SU-DHL-6 (cell line): ENCODE measurements at regions not wholly inside any gene's neighbourhood (a gene's known extent, or its start where the extent isn't known, plus 50 kb on each side); places are given as distances from the start of the nearest gene placed in this dataset.

Experiments
- H2AFZ ChIP-seq: fragments of 200-600 bp; sonication (generic); 2 replicates; pipeline ENCODE4 v1.6.1; 2014; ENCODE audit warnings: low read depth, mild to moderate bottlenecking, moderate library complexity, mixed read lengths, antibody characterized with exemption, low read length; ENCODE audit not compliant: severe bottlenecking
- H3F3A ChIP-seq: fragments of 200-600 bp; shearing (Covaris generic); 2 replicates; pipeline ENCODE4 v1.6.0; 2016; ENCODE audit warnings: antibody characterized with exemption, mild to moderate bottlenecking; ENCODE audit not compliant: insufficient read depth
- H3K27ac ChIP-seq: fragments of 200-600 bp; sonication (generic); 2 replicates; pipeline ENCODE4 v1.5.1; 2016; ENCODE audit warnings: low read depth, mild to moderate bottlenecking, low read length, moderate library complexity, mixed read lengths
- H3K27me3 ChIP-seq: fragments of 200-600 bp; sonication (generic), shearing (Covaris generic); 2 replicates; pipeline ENCODE4 v1.6.0; 2014; ENCODE audit warnings: mild to moderate bottlenecking, low read length
- H3K36me3 ChIP-seq: fragments of 200-600 bp; sonication (generic); 2 replicates; pipeline ENCODE4 v1.6.1; 2014; ENCODE audit warnings: mild to moderate bottlenecking, low read length, mixed read lengths
- H3K4me2 ChIP-seq: fragments of 300-600, 200-600 bp; shearing (Covaris generic), sonication (generic); 2 replicates; pipeline ENCODE4 v1.6.0; 2014; ENCODE audit warnings: low read length, low read depth, mild to moderate bottlenecking; ENCODE audit not compliant: poor library complexity, severe bottlenecking
- H3K4me3 ChIP-seq: fragments of 200-600 bp; sonication (generic); 2 replicates; pipeline ENCODE4 v1.5.1; 2014; ENCODE audit warnings: antibody characterized with exemption, low read length, mild to moderate bottlenecking, mixed read lengths; ENCODE audit not compliant: insufficient read depth, poor library complexity, severe bottlenecking
- H3K79me2 ChIP-seq: fragments of 200-600 bp; sonication (generic); 2 replicates; pipeline ENCODE4 v1.6.1; 2014; ENCODE audit warnings: mild to moderate bottlenecking, low read length, moderate library complexity; ENCODE audit not compliant: insufficient read depth
- H3K9ac ChIP-seq: fragments of 200-600 bp; sonication (generic); 2 replicates; pipeline ENCODE4 v1.7.0; 2014; ENCODE audit warnings: mild to moderate bottlenecking, low read length
- H3K9me2 ChIP-seq: fragments of 200-600 bp; sonication (generic); replicated peaks from 2 replicates; pipeline ENCODE4 v1.6.1; 2014; ENCODE audit warnings: low read length; ENCODE audit not compliant: insufficient read depth
- H3K9me3 ChIP-seq: fragments of 200-600 bp; sonication (generic); 2 replicates; pipeline ENCODE4 v1.6.1; 2014; ENCODE audit warnings: low read length, mixed read lengths; ENCODE audit not compliant: insufficient read depth
- H4K20me1 ChIP-seq: fragments of 200-600 bp; sonication (generic); 2 replicates; pipeline ENCODE4 v1.6.1; 2014; ENCODE audit warnings: low read depth, mild to moderate bottlenecking, antibody characterized with exemption, low read length, moderate library complexity, mixed read lengths
- CTCF ChIP-seq: fragments of 200-600 bp; sonication (generic); IDR thresholded peaks from one replicate; pipeline ENCODE4 v1.5.1; 2017; ENCODE audit warnings: antibody characterized with exemption, mild to moderate bottlenecking, low read length, moderate library complexity; ENCODE audit not compliant: insufficient read depth, poor library complexity, severe bottlenecking
- EZH2phosphoT487 ChIP-seq: fragments of 200-600 bp; sonication (generic), shearing (Covaris generic); conservative IDR thresholded peaks from 2 replicates; pipeline ENCODE4 v1.6.1; 2018; ENCODE audit warnings: mild to moderate bottlenecking, antibody characterized with exemption, low read length, moderate library complexity, mixed read lengths

GRCh38 chr4:127501103-127501502, 131.7 kb upstream of the INTU start:
- no peak overlapping the region for H3K4me2 ChIP-seq
- TF ChIP-seq CTCF = no peak
- no peak for TF ChIP-seq EZH2phosphoT487

DNA sequence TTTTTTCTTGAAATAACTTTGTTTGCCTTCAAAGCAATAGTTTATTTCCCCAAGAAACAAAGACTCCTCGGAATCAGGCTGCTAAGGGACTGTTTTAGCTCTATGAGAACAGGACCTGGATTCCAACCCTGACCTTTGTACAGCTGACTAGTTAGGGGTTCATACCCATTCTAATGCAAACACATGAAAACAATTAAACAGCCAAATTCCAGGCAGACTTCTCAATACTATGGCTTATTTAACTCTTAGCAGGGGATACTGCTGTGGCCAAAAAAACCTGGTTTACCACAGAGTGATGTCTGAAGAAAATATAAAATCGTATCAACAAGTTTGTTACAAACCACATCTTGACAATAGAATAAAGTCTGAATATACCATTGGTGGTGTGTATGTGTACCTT, 129.6 kb upstream of the INTU start:
- Histone ChIP-seq H3K4me2 (no peak overlapping the region), H3K27ac (no peak overlapping the region), H3K4me3 (no peak overlapping the region), H4K20me1 (no peaks in the 10 kb centered on the region), H2AFZ (no peak overlapping the region), H3K9me2 (no peaks in the 10 kb centered on the region), H3F3A (no peaks in the 10 kb centered on the region), H3K27me3 (no peaks in the 10 kb centered on the region), H3K36me3 (no peaks in the 10 kb centered on the region), H3K9me3 (no peaks in the 10 kb centered on the region), H3K9ac (no peak overlapping the region), H3K79me2 (no peaks in the 10 kb centered on the region)
- TF ChIP-seq EZH2phosphoT487 (no peak), CTCF (no peak)

More at GRCh38 chr4:127501103-127501502, 131.7 kb upstream of the INTU start:
- Histone ChIP-seq H3K36me3 (no peaks in the 10 kb centered on the region), H3K9me3 (no peaks in the 10 kb centered on the region), H3F3A (no peaks in the 10 kb centered on the region), H3K79me2 (no peaks in the 10 kb centered on the region), H3K4me3 (no peak overlapping the region), H2AFZ (no peak overlapping the region), H3K9me2 (no peaks in the 10 kb centered on the region), H4K20me1 (no peaks in the 10 kb centered on the region), H3K27ac (no peak overlapping the region), H3K27me3 (no peaks in the 10 kb centered on the region), H3K9ac (no peak overlapping the region)

DNA sequence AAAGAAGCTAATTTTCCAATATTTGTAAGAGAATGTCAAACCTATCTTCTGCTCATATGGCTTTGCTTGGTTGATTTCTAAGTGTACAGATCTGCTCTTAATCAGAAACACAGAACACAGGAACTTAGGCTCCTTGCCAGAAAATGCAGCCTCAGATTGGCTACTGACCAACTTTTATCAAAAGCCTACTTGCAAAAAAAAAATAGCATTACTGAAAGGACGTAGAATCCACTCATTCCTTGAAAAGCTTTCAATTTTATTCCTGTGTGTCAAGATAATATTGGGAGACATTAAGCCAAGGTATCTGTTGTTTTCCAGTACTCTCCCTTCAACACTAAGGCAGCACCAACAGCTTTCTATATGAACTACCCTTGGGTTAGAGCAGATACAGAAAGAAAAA, 127.6 kb upstream of the INTU start:
- no peaks in the 10 kb centered on the region for H3K9me2 ChIP-seq
- no peaks in the 10 kb centered on the region for H3F3A ChIP-seq
- H2AFZ ChIP-seq = no peak overlapping the region
- no peaks in the 10 kb centered on the region for H3K9me3 ChIP-seq
- no peak overlapping the region for H3K27ac ChIP-seq
- H3K9ac ChIP-seq = no peak overlapping the region
- TF ChIP-seq EZH2phosphoT487 (no peak), CTCF (no peak)
- no peaks in the 10 kb centered on the region for H3K27me3 ChIP-seq
- H4K20me1 ChIP-seq = no peaks in the 10 kb centered on the region
- H3K79me2 ChIP-seq = no peaks in the 10 kb centered on the region
- H3K4me3 ChIP-seq = no peak overlapping the region
- H3K4me2 ChIP-seq = no peak overlapping the region
- no peaks in the 10 kb centered on the region for H3K36me3 ChIP-seq

DNA sequence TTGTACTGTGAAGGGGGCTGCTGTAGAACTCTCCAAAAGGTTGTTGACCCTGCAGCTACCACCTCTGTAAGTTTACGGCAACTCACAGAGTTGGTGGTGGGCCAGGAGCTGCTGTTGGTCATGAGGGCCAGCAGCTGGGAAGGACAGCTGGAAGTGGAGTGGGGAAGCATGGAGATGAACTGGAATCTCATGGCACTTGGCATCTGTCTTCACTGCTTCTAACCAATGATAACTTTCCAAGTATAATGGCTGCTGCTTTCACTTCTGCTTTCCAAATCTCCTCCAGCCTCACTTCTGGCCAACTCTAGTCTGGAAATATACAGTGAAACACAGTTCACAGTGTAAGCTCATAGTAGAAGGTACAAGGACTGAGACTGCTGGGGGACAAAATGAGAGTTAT, 126.5 kb upstream of the INTU start:
- Histone ChIP-seq H3K4me3 (no peak overlapping the region), H3K4me2 (no peak overlapping the region), H3K36me3 (no peaks in the 10 kb centered on the region), H3K27me3 (no peaks in the 10 kb centered on the region), H3K9me2 (no peaks in the 10 kb centered on the region), H3K79me2 (no peaks in the 10 kb centered on the region), H2AFZ (no peak overlapping the region), H3F3A (no peaks in the 10 kb centered on the region), H3K9me3 (no peaks in the 10 kb centered on the region), H3K27ac (no peak overlapping the region), H4K20me1 (no peaks in the 10 kb centered on the region), H3K9ac (no peak overlapping the region)
- TF ChIP-seq EZH2phosphoT487 (no peak), CTCF (no peak)
